ENCODE measurements at regions not wholly inside any gene's neighbourhood (a gene's known extent, or its start where the extent isn't known, plus 50 kb on each side); places are given as distances from the start of the nearest gene placed in this dataset.
"Not testable (repeated sequence)": the region's sequence is repeated elsewhere in the genome, so short reads cannot be mapped to it uniquely, and the experiment has no call there.

DNA sequence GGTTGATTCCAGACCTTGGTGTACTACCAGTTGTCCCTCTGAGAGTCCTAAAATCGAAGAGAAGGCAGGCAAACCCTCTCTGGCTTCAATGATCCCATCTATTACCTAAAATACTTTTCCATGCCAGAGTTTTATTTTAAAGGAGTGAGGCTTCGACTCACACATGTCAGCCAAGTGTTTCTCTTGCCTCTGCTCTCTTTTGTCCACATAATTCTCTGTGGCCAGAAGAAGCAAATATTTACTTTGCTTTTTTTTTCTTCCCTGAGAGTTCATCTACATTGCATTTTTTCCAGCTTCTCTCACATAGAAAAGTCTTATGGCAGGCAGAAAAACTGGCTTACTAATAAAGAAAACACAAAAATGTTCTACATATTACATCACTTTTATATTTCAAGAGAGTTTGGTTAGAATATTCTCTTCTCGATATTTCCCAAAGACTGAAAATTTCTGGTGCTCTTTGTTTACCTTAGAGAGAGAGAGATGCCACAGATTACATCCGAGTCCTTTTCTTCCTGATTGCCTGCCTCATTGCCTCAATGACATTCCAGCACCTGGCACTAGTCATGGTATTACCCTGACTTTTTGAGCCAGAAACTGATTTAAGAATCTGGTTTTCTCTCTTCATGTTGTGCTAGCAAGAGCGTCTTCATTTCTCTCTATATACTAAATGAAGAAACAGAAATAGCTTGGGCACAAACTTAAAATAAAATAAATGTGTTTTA is 170.3 kb upstream of the FAM174A start:
- DNase-seq = not testable (repeated sequence)

GRCh38 chr5:100364343-100364742 is 170.8 kb upstream of the FAM174A start:
- DNase-seq = not testable (repeated sequence)

- not testable (repeated sequence) for DNase-seq
Measured at GRCh38 chr5:100359998-100360397, 175.2 kb upstream of the FAM174A start.

- not testable (repeated sequence) for DNase-seq
Measured at GRCh38 chr5:100346269-100346668, 188.9 kb upstream of the FAM174A start.

- not testable (repeated sequence) for DNase-seq
Measured at GRCh38 chr5:100341485-100341884, 193.7 kb upstream of the FAM174A start.

DNA sequence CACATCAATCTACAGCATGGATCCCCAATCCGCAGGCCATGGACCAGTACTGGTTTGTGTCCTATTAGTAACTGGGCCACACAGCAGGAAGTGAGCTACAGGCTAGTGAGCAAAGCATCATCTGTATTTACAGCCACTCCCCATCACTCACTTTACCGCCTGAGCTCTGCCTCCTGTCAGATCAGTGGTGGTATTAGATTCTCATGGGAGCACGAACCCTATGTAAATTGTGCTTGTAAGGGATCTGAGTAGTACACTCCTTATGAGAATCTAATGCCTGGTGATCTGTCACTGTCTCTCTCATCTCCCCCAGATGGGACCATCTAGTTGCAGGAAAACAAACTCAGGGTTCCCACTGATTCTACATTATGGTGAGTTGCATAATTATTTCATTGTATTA is 212.7 kb upstream of the FAM174A start:
- DNase-seq = no peak

- no peak for DNase-seq
Measured at GRCh38 chr5:100319885-100320284, 215.3 kb upstream of the FAM174A start.

DNA sequence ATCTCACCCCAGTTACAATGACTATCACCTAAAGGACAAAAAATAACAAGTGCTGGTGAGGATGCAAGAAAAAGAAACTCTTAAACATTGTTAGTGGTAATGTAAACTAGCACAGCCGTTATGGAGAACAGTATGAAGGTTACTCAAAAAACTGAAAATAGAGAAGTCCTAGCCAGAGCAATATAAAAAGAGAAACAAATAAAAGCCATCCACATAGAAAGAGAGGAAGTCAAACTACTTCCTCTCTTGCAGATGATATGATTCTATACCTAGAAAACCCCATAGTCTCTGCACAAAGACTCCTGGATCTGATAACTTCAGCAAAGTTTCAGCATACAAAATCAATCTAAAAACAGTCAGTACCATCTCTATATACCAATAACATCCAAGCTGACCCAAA is 221.5 kb upstream of the FAM174A start:
- DNase-seq = no peak

DNA sequence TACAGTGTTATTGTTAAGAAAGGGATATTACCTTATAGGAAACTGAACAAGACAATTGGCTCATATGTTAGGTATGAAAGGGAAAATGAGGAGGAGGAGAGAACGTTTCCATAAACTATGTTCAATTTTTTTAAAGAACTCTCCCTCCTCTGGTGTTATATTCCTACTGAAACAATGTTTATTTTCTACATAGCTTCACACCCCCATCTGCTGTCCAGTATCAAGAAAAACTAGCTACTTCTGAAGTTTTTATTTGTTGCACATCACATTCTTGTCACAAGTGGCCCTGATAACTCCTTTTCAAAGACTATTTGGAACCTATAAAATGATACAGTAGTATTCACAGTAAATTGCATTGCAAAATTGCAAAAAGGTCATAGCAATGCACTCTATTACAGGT is 223.4 kb upstream of the FAM174A start:
- no peak for DNase-seq

GRCh38 chr5:100306000-100306399 is 229.2 kb upstream of the FAM174A start:
- no peak for DNase-seq

DNA sequence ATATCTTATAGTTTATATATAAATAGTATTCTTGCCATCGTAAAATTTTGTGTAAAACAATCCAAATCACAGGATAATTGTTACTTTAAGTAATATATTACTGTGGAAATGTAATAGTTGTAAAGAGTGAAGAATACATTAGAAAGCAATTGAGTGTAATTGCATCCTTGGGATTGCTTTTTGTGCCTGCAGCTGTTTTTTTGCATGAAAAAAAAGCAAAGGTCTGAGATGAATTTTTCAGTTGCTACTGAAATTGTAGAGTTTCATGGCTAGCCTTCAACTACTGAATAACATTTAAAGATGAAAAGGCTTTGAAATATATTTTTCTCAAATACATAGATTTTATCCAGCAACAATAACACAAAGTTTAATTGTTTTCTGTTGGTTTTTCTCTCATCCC is 232.0 kb upstream of the FAM174A start:
- DNase-seq = no peak

GRCh38 chr5:100299261-100299660 is 235.9 kb upstream of the FAM174A start:
- no peak for DNase-seq

DNA sequence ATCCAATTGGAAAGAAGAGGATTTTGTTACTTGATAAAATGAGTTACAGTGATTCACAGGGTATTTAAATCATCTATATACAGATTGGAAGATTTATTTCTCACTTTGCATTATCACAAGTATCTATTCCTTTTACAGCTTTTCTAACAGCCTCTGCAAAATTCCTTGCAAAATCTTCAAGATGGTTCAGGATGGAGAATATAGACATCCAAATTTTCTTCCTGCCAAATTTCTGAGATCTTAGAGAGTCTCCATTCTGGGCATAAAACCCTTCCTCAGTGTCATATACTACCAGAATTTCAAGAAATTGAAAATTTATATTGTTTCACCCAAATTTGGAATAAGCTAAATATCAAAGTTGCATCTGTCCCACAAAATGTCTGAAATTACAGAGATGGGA is 259.1 kb upstream of the FAM174A start:
- no peak for DNase-seq

DNA sequence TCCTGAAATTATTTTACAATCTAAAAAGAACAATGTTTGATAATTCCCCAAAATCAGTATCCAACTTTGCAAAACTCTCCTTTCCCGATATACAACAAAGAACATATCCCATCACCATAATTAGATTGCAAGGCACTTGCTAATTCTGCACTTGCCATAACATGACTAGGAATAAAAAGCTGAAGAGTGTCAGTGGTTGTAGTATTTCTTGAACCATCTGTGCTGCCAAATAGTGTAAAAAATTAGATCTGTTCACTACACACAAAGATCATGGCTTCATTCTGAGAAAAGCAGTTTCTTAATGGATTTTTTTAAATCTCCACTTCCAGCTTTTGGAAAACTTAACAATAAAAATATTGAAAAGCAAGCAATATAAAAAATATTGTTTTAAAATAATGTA is 259.5 kb upstream of the FAM174A start:
- DNase-seq = no peak

- DNase-seq = no peak
Measured at GRCh38 chr5:100273846-100274580, 261.2 kb upstream of the FAM174A start.

DNA sequence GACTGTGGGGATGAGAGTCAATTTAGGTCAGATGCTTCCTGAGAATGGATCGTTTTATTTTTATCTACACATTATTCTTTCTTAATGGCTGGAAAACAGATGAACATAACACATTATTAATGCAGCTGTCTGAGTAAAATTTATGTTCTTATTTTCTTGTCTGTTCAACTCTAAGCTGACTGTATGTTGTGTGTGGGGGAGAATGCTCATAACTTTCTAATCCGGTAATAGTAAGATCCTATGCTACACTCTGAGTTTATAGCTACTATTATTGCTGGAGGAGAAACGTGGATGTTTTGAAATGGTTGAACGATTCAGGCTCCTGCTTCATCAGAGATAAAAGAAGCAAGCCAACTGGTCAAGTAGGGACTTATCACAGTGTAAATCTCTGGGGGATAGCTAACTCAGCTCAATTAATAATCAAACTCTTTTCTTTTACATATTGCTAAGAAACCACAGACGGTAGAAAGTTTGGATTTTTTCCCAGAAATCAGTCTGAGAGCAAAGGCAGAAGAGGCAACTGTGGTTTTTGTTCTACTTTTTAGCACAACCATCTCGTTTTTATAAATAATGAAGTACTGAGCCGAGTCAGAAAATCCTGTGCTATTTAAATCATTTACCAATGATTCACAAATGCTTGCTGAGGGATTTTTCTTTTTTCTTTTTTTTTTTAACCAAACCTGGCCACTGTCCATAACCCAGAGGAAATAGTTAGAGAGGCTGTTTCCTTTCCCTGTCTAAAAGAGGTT is 265.0 kb upstream of the FAM174A start:
- no peak for DNase-seq

DNA sequence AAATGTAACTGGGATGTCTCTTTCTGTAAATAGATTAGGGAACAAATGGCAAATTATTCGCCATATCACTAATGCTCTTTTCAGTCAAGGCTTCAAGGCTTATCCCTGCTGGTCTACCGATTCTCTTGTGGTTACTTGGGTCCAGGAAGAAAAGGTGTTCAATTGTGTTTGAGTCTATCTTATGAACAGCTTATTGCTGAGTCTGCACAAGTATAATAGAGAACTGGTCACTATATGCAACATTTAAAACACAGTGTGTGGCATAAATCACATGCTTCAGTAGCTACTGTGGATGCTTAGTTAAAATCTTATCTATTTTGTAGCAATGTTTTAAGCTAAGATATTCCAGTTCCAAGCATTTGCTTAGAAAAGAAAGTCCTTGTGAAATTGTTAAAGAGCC is 274.2 kb upstream of the FAM174A start:
- DNase-seq = no peak

DNA sequence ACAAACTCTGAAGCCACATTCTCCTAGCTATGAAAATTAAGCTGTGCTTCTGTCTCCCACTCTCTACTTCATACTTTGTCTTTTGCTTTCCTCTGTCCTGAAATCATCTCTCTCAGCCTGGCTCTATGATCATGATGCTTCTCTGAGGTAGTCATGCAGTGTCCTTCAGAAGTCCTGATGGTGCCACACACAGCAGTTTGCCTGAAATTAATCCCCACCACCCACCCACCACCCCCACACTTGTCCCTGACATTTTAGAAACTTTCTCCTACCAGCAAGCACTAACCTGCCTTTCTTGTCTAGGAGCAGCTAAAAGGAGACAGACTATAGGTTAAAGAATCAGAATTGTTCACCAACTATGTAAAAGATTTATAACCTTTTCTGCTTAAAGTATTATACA is 282.2 kb upstream of the FAM174A start:
- no peak for DNase-seq

DNA sequence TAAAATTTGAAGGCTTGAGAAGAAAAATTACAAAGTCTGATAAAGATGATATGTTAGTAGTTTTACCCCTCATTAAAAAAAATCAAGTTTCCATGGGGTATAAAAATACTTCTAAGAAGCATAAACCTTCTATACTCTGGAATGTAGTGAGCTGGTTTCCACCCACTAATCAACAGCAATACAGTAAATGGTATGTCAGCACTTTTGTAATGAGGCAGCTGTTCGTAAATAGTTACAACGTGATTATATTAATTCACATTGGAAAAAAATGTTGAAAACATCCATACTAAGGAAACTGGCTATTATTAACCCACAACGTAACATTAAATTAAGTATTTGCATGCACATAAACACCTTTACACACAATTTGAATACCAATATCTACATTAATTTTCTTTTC is 283.1 kb upstream of the FAM174A start:
- DNase-seq = no peak

DNA sequence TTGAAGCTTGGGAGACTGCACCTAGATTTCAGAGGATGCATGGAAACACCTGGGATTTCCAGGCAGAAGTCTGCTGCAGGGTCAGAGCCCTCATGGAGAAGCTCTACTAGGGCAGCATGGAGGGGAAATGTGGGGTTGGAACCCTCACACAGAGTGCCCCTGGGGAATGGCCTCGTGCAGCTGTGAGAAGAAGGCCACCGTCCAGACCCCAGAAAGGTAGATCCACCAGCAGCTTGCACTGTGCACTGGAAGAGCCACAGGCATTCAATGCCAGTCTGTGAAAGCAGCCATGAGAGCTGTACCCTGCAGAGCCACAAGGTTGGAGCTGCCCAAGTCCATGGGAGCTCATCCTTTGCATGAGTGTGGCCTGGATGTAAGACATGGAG is 285.3 kb upstream of the FAM174A start:
- no peak for DNase-seq

GRCh38 chr5:100249211-100249883 is 285.8 kb upstream of the FAM174A start:
- DNase-seq = no peak

GRCh38 chr5:100232736-100233135 is 302.4 kb upstream of the FAM174A start:
- DNase-seq = no peak

- no peak for DNase-seq
Measured at GRCh38 chr5:100188778-100189177, 346.4 kb upstream of the FAM174A start.
